HepG2 (cell line): ENCODE measurements at regions not wholly inside any gene's neighbourhood (a gene's known extent, or its start where the extent isn't known, plus 50 kb on each side); places are given as distances from the start of the nearest gene placed in this dataset.

Source experiments
- ATAC-seq: fragments of 200-7000 bp; cut with Tn5 transposase; 3 replicates; pipeline ENCODE4 v1.9.1; 2020; ENCODE audit warnings: mild to moderate bottlenecking, moderate library complexity
- BruUV-seq: library from RNA; stranded (reverse); fragments of 400-500 nt; replicated peaks from 2 replicates; lab custom pipeline; 2021; lab: Mats Ljungman, UMichigan
- CTCF ChIA-PET: fragments of 300-600 bp; formaldehyde crosslinking; extraction: SDS; loops from one replicate; lab custom pipeline; 2021; ENCODE audit warnings: low total read pairs, inconsistent platforms, low intra/inter-chr PET ratio; lab: Yijun Ruan, JAX
- POLR2A ChIA-PET: fragments of 350-600 bp; sonication (Branson Sonifier 250); formaldehyde crosslinking; loops from one replicate; lab custom pipeline; 2020; ENCODE audit warnings: antibody characterized with exemption, inconsistent platforms; lab: Yijun Ruan, JAX
- DNase-seq: peaks from one replicate; pipeline ENCODE4 v3.0.0-alpha.2; 2015; ENCODE audit warnings: low spot score
- FAIRE-seq: peaks from 3 replicates; lab custom pipeline; 2011; peaks lifted over from hg19 to GRCh38; lab: Jason Lieb, UNC
- H2AFZ ChIP-seq: one replicate; pipeline ENCODE4 v1.6.1; 2011; ENCODE audit warnings: low read length, inconsistent platforms
- H3K27ac ChIP-seq: fragments of 300-600 bp; 3 replicates; pipeline ENCODE4 v1.8.0; 2011; ENCODE audit warnings: mixed run types, mild to moderate bottlenecking, mixed read lengths, low read length, inconsistent platforms; ENCODE audit not compliant: insufficient read depth; ENCODE audit errors: extremely low read length
- H3K27me3 ChIP-seq, 2 experiments: fragments of 200-600 bp in 1 of 2; 2 replicates in 1 of 2; 3 replicates in 1 of 2; pipeline versions ENCODE4 v1.6.0 to v1.8.0; 2011; ENCODE audit warnings: low read length in 2 of 2, mild to moderate bottlenecking in 2 of 2, moderate library complexity in 2 of 2, inconsistent platforms in 1 of 2; ENCODE audit not compliant: insufficient read depth in 2 of 2, control insufficient read depth in 1 of 2
- H3K36me3 ChIP-seq, 2 experiments: fragments of 200-600 bp in 1 of 2; replicated peaks in 1 of 2; 2 replicates in 1 of 2; 3 replicates in 1 of 2; pipeline versions ENCODE4 v1.5.1 to v1.8.0; 2011; ENCODE audit warnings: low read length in 2 of 2, inconsistent platforms in 1 of 2; ENCODE audit not compliant: insufficient read depth in 2 of 2, control insufficient read depth in 1 of 2
- H3K4me1 ChIP-seq: 2 replicates; pipeline ENCODE4 v1.5.1; 2012; ENCODE audit warnings: low read length, inconsistent platforms; ENCODE audit not compliant: insufficient read depth
- H3K4me2 ChIP-seq: 2 replicates; pipeline ENCODE4 v1.6.0; 2011; ENCODE audit warnings: low read depth, low read length, inconsistent platforms
- H3K4me3 ChIP-seq, 3 experiments: fragments of 200-600 bp in 1 of 3; sonication (generic), shearing (Covaris generic) in 1 of 3; replicated peaks in 1 of 3; 2 replicates each; pipeline ENCODE4 v1.5.1; 2011 to 2016; ENCODE audit warnings: low read length in 3 of 3, inconsistent platforms in 2 of 3, low read depth in 2 of 3, mild to moderate bottlenecking in 2 of 3, control low read depth in 1 of 3, mixed read lengths in 1 of 3; ENCODE audit not compliant: insufficient read depth in 1 of 3
- H3K79me2 ChIP-seq: one replicate; pipeline ENCODE4 v1.6.1; 2011; ENCODE audit warnings: low read length, inconsistent platforms; ENCODE audit not compliant: insufficient read depth
- H3K9ac ChIP-seq: 2 replicates; pipeline ENCODE4 v1.6.0; 2011; ENCODE audit warnings: mild to moderate bottlenecking, low read depth, low read length, inconsistent platforms; ENCODE audit not compliant: insufficient read depth
- H3K9me3 ChIP-seq: 2 replicates; pipeline ENCODE4 v1.5.1; 2012; ENCODE audit warnings: mild to moderate bottlenecking, low read length
- H4K20me1 ChIP-seq: 2 replicates; pipeline ENCODE4 v1.6.0; 2011; ENCODE audit warnings: inconsistent platforms, mild to moderate bottlenecking, low read length, moderate library complexity; ENCODE audit not compliant: insufficient read depth
- SMAD1 ChIP-seq: sonication (generic); formaldehyde crosslinking; IDR thresholded peaks from 2 replicates; pipeline ENCODE4 v1.4.0; 2020; ENCODE audit warnings: missing genetic modification reagents, low read depth, mild to moderate bottlenecking, borderline replicate concordance
- SP140L ChIP-seq: sonication (generic); formaldehyde crosslinking; IDR thresholded peaks from 2 replicates; pipeline ENCODE4 v1.4.0; 2020; ENCODE audit warnings: missing genetic modification reagents, borderline replicate concordance
- SUZ12 ChIP-seq: fragments of 150-350 bp; IDR thresholded peaks from 2 replicates; pipeline ENCODE4 v1.6.1; 2014; ENCODE audit warnings: low read depth, low read length
- TOE1 ChIP-seq: sonication (generic); formaldehyde crosslinking; IDR thresholded peaks from 2 replicates; pipeline ENCODE4 v1.4.0; 2020; ENCODE audit warnings: mild to moderate bottlenecking, missing genetic modification reagents
- ZMAT3 ChIP-seq: sonication (generic); formaldehyde crosslinking; conservative IDR thresholded peaks from 2 replicates; pipeline ENCODE4 v1.7.0; 2021; ENCODE audit warnings: missing genetic modification reagents
- ZNF329 ChIP-seq: sonication (generic); formaldehyde crosslinking; IDR thresholded peaks from 2 replicates; pipeline ENCODE4 v1.9.0; 2021; ENCODE audit warnings: low read depth, mild to moderate bottlenecking, missing genetic modification reagents
- WGBS: methylation state at CpG from one replicate; pipeline ENCODE4 v1.1.6; 2017; ENCODE audit warnings: low lambda C conversion rate; 5-methylcytosine and 5-hydroxymethylcytosine counted together
- in situ Hi-C: cut with HindIII; loops from 2 replicates; pipeline ENCODE4 v1.10.0; 2017; ENCODE audit warnings: low pct_unique_long_range_greater_than_20kb; ENCODE audit not compliant: extremely low pct_ligation_motif_present
- intact Hi-C: fragments of 100-400 bp; cut with micrococcal nuclease; formaldehyde crosslinking; loops from one replicate; pipeline ENCODE4 v1.10.0; 2022; ENCODE audit not compliant: unreplicated experiment
- TF ChIP-seq, protein P1 (sequence below): IDR thresholded peaks from 2 replicates; pipeline ENCODE4 v1.6.1; 2016; ENCODE audit warnings: missing compliant biosample characterization, missing genetic modification reagents, borderline replicate concordance
- TF ChIP-seq, protein P2 (sequence below): sonication (generic); formaldehyde crosslinking; IDR thresholded peaks from 2 replicates; pipeline ENCODE4 v1.5.0; 2020; ENCODE audit warnings: missing genetic modification reagents
- TF ChIP-seq, protein P3 (sequence below): sonication (generic); formaldehyde crosslinking; IDR thresholded peaks from 2 replicates; pipeline ENCODE4 v1.4.0; 2020; ENCODE audit warnings: missing genetic modification reagents
- TF ChIP-seq, protein P4 (sequence below): sonication (generic); formaldehyde crosslinking; IDR thresholded peaks from 2 replicates; pipeline ENCODE4 v1.9.0; 2021; ENCODE audit warnings: mild to moderate bottlenecking, missing genetic modification reagents

DNA sequence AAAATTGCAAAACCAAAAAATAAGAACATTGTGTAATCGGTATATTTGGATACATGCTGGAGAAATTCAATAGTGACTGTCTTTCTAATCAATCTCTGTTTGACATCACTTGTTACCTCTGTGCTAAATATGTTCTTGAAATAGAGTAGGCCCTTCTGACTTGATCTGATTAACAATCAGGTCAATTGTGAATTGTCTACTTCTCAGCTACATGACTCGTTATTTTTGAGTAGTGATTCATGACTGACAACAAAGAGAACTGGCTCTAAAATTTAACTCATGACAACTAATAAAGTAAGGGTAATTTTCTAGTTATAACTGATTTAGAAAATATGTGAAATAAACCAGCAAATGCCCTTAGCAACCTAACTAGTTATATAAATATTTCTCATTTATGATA is 312.1 kb downstream of the TMX3 start:
- H3K79me2 ChIP-seq: no peaks in the 10 kb centered on the region
- H3K27me3 ChIP-seq: no peaks in the 10 kb centered on the region
- ATAC-seq (no peak), DNase-seq (no peak)
- WGBS: 0% methylated on average over 2 of the region's 2 CpGs
- in situ Hi-C loops: no loop called here
- H3K4me1 ChIP-seq: no peaks in the 10 kb centered on the region
- H4K20me1 ChIP-seq: no peaks in the 10 kb centered on the region
- POLR2A ChIA-PET: no interaction called here
- TF ChIP-seq, protein P1, sequence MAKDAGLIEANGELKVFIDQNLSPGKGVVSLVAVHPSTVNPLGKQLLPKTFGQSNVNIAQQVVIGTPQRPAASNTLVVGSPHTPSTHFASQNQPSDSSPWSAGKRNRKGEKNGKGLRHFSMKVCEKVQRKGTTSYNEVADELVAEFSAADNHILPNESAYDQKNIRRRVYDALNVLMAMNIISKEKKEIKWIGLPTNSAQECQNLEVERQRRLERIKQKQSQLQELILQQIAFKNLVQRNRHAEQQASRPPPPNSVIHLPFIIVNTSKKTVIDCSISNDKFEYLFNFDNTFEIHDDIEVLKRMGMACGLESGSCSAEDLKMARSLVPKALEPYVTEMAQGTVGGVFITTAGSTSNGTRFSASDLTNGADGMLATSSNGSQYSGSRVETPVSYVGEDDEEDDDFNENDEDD (CRISPR knock-in tag): no peak
- TF ChIP-seq, protein P2, sequence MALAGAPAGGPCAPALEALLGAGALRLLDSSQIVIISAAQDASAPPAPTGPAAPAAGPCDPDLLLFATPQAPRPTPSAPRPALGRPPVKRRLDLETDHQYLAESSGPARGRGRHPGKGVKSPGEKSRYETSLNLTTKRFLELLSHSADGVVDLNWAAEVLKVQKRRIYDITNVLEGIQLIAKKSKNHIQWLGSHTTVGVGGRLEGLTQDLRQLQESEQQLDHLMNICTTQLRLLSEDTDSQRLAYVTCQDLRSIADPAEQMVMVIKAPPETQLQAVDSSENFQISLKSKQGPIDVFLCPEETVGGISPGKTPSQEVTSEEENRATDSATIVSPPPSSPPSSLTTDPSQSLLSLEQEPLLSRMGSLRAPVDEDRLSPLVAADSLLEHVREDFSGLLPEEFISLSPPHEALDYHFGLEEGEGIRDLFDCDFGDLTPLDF (CRISPR knock-in tag): no peak
- TF ChIP-seq ZMAT3 (no peak), TOE1 (no peak), SMAD1 (CRISPR knock-in tag) (no peak), ZNF329 (CRISPR knock-in tag) (no peak), SP140L (CRISPR knock-in tag) (no peak), SUZ12 (no peak)
- TF ChIP-seq, protein P3, sequence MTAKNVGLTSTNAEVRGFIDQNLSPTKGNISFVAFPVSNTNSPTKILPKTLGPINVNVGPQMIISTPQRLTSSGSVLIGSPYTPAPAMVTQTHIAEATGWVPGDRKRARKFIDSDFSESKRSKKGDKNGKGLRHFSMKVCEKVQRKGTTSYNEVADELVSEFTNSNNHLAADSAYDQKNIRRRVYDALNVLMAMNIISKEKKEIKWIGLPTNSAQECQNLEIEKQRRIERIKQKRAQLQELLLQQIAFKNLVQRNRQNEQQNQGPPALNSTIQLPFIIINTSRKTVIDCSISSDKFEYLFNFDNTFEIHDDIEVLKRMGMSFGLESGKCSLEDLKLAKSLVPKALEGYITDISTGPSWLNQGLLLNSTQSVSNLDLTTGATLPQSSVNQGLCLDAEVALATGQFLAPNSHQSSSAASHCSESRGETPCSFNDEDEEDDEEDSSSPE (CRISPR knock-in tag): no peak
- TF ChIP-seq, protein P4, sequence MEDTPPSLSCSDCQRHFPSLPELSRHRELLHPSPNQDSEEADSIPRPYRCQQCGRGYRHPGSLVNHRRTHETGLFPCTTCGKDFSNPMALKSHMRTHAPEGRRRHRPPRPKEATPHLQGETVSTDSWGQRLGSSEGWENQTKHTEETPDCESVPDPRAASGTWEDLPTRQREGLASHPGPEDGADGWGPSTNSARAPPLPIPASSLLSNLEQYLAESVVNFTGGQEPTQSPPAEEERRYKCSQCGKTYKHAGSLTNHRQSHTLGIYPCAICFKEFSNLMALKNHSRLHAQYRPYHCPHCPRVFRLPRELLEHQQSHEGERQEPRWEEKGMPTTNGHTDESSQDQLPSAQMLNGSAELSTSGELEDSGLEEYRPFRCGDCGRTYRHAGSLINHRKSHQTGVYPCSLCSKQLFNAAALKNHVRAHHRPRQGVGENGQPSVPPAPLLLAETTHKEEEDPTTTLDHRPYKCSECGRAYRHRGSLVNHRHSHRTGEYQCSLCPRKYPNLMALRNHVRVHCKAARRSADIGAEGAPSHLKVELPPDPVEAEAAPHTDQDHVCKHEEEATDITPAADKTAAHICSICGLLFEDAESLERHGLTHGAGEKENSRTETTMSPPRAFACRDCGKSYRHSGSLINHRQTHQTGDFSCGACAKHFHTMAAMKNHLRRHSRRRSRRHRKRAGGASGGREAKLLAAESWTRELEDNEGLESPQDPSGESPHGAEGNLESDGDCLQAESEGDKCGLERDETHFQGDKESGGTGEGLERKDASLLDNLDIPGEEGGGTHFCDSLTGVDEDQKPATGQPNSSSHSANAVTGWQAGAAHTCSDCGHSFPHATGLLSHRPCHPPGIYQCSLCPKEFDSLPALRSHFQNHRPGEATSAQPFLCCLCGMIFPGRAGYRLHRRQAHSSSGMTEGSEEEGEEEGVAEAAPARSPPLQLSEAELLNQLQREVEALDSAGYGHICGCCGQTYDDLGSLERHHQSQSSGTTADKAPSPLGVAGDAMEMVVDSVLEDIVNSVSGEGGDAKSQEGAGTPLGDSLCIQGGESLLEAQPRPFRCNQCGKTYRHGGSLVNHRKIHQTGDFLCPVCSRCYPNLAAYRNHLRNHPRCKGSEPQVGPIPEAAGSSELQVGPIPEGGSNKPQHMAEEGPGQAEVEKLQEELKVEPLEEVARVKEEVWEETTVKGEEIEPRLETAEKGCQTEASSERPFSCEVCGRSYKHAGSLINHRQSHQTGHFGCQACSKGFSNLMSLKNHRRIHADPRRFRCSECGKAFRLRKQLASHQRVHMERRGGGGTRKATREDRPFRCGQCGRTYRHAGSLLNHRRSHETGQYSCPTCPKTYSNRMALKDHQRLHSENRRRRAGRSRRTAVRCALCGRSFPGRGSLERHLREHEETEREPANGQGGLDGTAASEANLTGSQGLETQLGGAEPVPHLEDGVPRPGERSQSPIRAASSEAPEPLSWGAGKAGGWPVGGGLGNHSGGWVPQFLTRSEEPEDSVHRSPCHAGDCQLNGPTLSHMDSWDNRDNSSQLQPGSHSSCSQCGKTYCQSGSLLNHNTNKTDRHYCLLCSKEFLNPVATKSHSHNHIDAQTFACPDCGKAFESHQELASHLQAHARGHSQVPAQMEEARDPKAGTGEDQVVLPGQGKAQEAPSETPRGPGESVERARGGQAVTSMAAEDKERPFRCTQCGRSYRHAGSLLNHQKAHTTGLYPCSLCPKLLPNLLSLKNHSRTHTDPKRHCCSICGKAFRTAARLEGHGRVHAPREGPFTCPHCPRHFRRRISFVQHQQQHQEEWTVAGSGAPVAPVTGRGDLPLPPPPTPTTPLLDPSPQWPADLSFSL: no peak
- TF ChIP-seq, all 625 proteins: peak for 0
- intact Hi-C loops: no loop called here
- H3K27ac ChIP-seq: no peak overlapping the region
- H3K4me3 ChIP-seq: no peak overlapping the region
- no peaks in the 10 kb centered on the region for H3K9me3 ChIP-seq
- CTCF ChIA-PET: no interaction called here
- H3K36me3 ChIP-seq: no peaks in the 10 kb centered on the region
- no peak overlapping the region for H3K9ac ChIP-seq
- no TSS peak for BruUV-seq
- FAIRE-seq: no peak
- no peak overlapping the region for H2AFZ ChIP-seq
- H3K4me2 ChIP-seq: no peak overlapping the region
